OCI-LY3 (cell line): ENCODE measurements at regions not wholly inside any gene's neighbourhood (a gene's known extent, or its start where the extent isn't known, plus 50 kb on each side); places are given as distances from the start of the nearest gene placed in this dataset.

ENCODE experiments used
- H2AFZ ChIP-seq: fragments of 200-600, 300-600 bp; shearing (Covaris generic); 2 replicates; pipeline ENCODE4 v1.6.0; 2014; ENCODE audit warnings: antibody characterized with exemption, low read depth, low read length
- H3K27ac ChIP-seq: fragments of 200-600, 300-600 bp; sonication (generic); 2 replicates; pipeline ENCODE4 v1.5.1; 2014; ENCODE audit warnings: mild to moderate bottlenecking, low read length, moderate library complexity, mixed read lengths
- H3K27me3 ChIP-seq: fragments of 200-600, 300-600 bp; sonication (generic); 2 replicates; pipeline ENCODE4 v1.6.1; 2014; ENCODE audit warnings: low read depth, low read length, mixed read lengths
- H3K36me3 ChIP-seq: fragments of 200-600, 300-600 bp; sonication (generic); replicated peaks from 2 replicates; pipeline ENCODE3; 2014; ENCODE audit warnings: low read depth, low read length, mixed read lengths
- H3K4me1 ChIP-seq: fragments of 300-600, 200-600 bp; sonication (generic); 2 replicates; pipeline ENCODE4 v1.6.1; 2014; ENCODE audit warnings: low read length, mixed read lengths
- H3K4me2 ChIP-seq: fragments of 200-600, 300-600 bp; sonication (generic); 2 replicates; pipeline ENCODE4 v1.6.1; 2014; ENCODE audit warnings: low read length, mixed read lengths
- H3K4me3 ChIP-seq: fragments of 300-600, 200-600 bp; sonication (generic); 2 replicates; pipeline ENCODE4 v1.5.1; 2014; ENCODE audit warnings: antibody characterized with exemption, mild to moderate bottlenecking, low read length, moderate library complexity
- H3K79me2 ChIP-seq: fragments of 300-600, 200-600 bp; shearing (Covaris generic); 2 replicates; pipeline ENCODE4 v1.6.1; 2014; ENCODE audit warnings: mild to moderate bottlenecking, low read length, mixed read lengths
- H3K9ac ChIP-seq: fragments of 300-600, 200-600 bp; shearing (Covaris generic); 2 replicates; pipeline ENCODE4 v1.6.0; 2014; ENCODE audit warnings: mild to moderate bottlenecking, low read length, moderate library complexity
- H3K9me3 ChIP-seq: fragments of 200-600, 300-600 bp; shearing (Covaris generic); 2 replicates; pipeline ENCODE4 v1.6.1; 2014; ENCODE audit warnings: low read length, mixed read lengths; ENCODE audit not compliant: insufficient read depth
- H4K20me1 ChIP-seq: fragments of 200-600, 300-600 bp; sonication (generic); 2 replicates; pipeline ENCODE4 v1.6.1; 2016; ENCODE audit warnings: low read length, mixed read lengths; ENCODE audit not compliant: insufficient read depth
- EZH2phosphoT487 ChIP-seq: fragments of 200-600 bp; shearing (Covaris generic); IDR thresholded peaks from 2 replicates; pipeline ENCODE4 v1.6.1; 2018; ENCODE audit warnings: antibody characterized with exemption, mixed run types, low read depth
- TF ChIP-seq, protein P1 (sequence below): fragments of 200-600, 300-600 bp; sonication (generic); IDR thresholded peaks from 2 replicates; pipeline ENCODE4 v1.5.1; 2014; ENCODE audit warnings: antibody characterized with exemption, low read length, low read depth

GRCh38 chr15:77818484-77819047 lies 185.9 kb upstream of the LINGO1 start:
- H3K4me2 ChIP-seq, result no peak overlapping the region
- no peaks in the 10 kb centered on the region for H3K9me3 ChIP-seq
- H3K9ac ChIP-seq, result no peak overlapping the region
- TF ChIP-seq, protein P1, sequence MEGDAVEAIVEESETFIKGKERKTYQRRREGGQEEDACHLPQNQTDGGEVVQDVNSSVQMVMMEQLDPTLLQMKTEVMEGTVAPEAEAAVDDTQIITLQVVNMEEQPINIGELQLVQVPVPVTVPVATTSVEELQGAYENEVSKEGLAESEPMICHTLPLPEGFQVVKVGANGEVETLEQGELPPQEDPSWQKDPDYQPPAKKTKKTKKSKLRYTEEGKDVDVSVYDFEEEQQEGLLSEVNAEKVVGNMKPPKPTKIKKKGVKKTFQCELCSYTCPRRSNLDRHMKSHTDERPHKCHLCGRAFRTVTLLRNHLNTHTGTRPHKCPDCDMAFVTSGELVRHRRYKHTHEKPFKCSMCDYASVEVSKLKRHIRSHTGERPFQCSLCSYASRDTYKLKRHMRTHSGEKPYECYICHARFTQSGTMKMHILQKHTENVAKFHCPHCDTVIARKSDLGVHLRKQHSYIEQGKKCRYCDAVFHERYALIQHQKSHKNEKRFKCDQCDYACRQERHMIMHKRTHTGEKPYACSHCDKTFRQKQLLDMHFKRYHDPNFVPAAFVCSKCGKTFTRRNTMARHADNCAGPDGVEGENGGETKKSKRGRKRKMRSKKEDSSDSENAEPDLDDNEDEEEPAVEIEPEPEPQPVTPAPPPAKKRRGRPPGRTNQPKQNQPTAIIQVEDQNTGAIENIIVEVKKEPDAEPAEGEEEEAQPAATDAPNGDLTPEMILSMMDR, result no peak
- TF ChIP-seq EZH2phosphoT487, result no peak
- no peaks in the 10 kb centered on the region for H3K36me3 ChIP-seq
- H3K27ac ChIP-seq, result no peak overlapping the region
- H3K4me3 ChIP-seq, result no peak overlapping the region
- H3K79me2 ChIP-seq, result no peaks in the 10 kb centered on the region
- no peaks in the 10 kb centered on the region for H3K27me3 ChIP-seq
- H4K20me1 ChIP-seq, result no peaks in the 10 kb centered on the region
- H2AFZ ChIP-seq, result no peak overlapping the region
- no peaks in the 10 kb centered on the region for H3K4me1 ChIP-seq

DNA sequence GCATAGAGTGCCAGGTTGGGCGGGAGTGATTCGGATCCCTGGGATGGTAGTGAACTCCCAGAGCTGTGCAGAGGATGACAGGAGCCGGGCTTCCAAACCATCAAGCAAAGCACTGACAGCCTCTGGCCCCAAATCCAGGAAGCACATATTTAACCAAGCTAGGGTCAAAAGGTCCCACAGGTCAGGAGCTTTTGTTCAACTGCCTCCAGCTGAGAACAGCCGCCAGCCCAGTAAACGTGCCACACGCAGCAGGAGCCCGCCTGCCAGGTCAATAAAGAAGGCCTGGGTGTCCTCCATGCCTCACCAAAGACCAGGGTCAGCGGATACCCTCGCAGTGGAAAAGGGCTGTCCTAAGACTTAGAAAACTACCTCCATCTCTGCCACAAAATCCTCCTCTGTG lies 184.7 kb upstream of the LINGO1 start:
- peaks cover 4% of the 10 kb centered on the region for H3K4me1 ChIP-seq
- no peaks in the 10 kb centered on the region for H4K20me1 ChIP-seq

GRCh38 chr15:77816983-77817382 lies 184.3 kb upstream of the LINGO1 start:
- H3K4me1 ChIP-seq, result peaks cover 4% of the 10 kb centered on the region
- no peak overlapping the region for H2AFZ ChIP-seq
- no peak overlapping the region for H3K4me3 ChIP-seq
- no peaks in the 10 kb centered on the region for H3K36me3 ChIP-seq
- H3K9ac ChIP-seq, result no peak overlapping the region
- H3K27me3 ChIP-seq, result no peaks in the 10 kb centered on the region
- H3K4me2 ChIP-seq, result no peak overlapping the region
- no peaks in the 10 kb centered on the region for H3K79me2 ChIP-seq
- no peak for TF ChIP-seq EZH2phosphoT487
- TF ChIP-seq, protein P1, result no peak
- H3K27ac ChIP-seq, result no peak overlapping the region
- no peaks in the 10 kb centered on the region for H3K9me3 ChIP-seq
- H4K20me1 ChIP-seq, result no peaks in the 10 kb centered on the region

More for the DNA sequence above, 184.7 kb upstream of the LINGO1 start:
- TF ChIP-seq EZH2phosphoT487, result no peak
- TF ChIP-seq, protein P1, result no peak
- H3K27ac ChIP-seq, result no peak overlapping the region
- no peak overlapping the region for H3K4me3 ChIP-seq
- H3K79me2 ChIP-seq, result no peaks in the 10 kb centered on the region
- H3K27me3 ChIP-seq, result no peaks in the 10 kb centered on the region
- H3K36me3 ChIP-seq, result no peaks in the 10 kb centered on the region
- H2AFZ ChIP-seq, result no peak overlapping the region
- H3K9me3 ChIP-seq, result no peaks in the 10 kb centered on the region
- no peak overlapping the region for H3K9ac ChIP-seq
- H3K4me2 ChIP-seq, result no peak overlapping the region

GRCh38 chr15:77815015-77815414 lies 182.3 kb upstream of the LINGO1 start:
- H3K27me3 ChIP-seq, result no peaks in the 10 kb centered on the region
- no peak overlapping the region for H3K9ac ChIP-seq
- TF ChIP-seq, protein P1, result no peak
- TF ChIP-seq EZH2phosphoT487, result no peak
- H3K4me1 ChIP-seq, result peaks cover 10% of the 10 kb centered on the region
- H3K79me2 ChIP-seq, result no peaks in the 10 kb centered on the region
- no peak overlapping the region for H2AFZ ChIP-seq
- H3K4me2 ChIP-seq, result no peak overlapping the region
- no peaks in the 10 kb centered on the region for H3K9me3 ChIP-seq
- no peak overlapping the region for H3K4me3 ChIP-seq
- no peak overlapping the region for H3K27ac ChIP-seq
- no peaks in the 10 kb centered on the region for H4K20me1 ChIP-seq
- no peaks in the 10 kb centered on the region for H3K36me3 ChIP-seq
